ENCODE measurements at regions not wholly inside any gene's neighbourhood (a gene's known extent, or its start where the extent isn't known, plus 50 kb on each side); places are given as distances from the start of the nearest gene placed in this dataset.

GRCh38 chr14:58701156-58701555 lies 63.4 kb downstream of the DACT1 start (continued):
- no peak for TF ChIP-seq TSHZ2 (CRISPR knock-in tag; IDR thresholded peaks at IDR 0.05)
- TF ChIP-seq ZFP3 (CRISPR knock-in tag; IDR thresholded peaks at IDR 0.05), result no peak
- TF ChIP-seq CSRNP3 (CRISPR knock-in tag; IDR thresholded peaks at IDR 0.05), result no peak
- TF ChIP-seq TCF4 (CRISPR knock-in tag; IDR thresholded peaks at IDR 0.05; ENCODE audit: borderline replicate concordance), result no peak
- no peak for TF ChIP-seq SNAI2 (CRISPR knock-in tag; IDR thresholded peaks at IDR 0.05)

DNA sequence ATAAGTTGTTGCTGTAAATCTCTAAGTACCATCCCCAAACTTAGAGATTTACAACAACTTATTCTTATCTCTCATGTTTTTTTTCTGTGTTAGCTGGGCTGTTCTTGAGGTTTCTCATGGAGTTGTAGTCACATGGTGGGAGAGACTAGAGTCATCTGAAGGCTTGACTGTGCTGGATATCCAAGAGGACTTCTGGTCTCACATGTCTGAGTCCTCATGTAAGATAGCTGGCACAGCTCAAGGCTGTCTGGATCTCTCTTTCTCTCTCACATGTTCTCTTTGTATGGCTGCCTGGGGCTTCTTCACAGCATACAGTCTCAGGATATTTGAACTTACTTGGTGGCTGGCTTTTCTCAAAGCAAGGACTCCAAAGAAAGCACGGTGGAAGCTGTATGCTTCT lies 63.8 kb downstream of the DACT1 start:
- no peak for ATAC-seq
- TF ChIP-seq ARNTL (CRISPR knock-in tag; IDR thresholded peaks at IDR 0.05; ENCODE audit: borderline replicate concordance, low read depth) (no peak), TSHZ2 (CRISPR knock-in tag; IDR thresholded peaks at IDR 0.05) (no peak), ZFP30 (CRISPR knock-in tag; IDR thresholded peaks at IDR 0.05) (no peak)
- TF ChIP-seq, protein P1, sequence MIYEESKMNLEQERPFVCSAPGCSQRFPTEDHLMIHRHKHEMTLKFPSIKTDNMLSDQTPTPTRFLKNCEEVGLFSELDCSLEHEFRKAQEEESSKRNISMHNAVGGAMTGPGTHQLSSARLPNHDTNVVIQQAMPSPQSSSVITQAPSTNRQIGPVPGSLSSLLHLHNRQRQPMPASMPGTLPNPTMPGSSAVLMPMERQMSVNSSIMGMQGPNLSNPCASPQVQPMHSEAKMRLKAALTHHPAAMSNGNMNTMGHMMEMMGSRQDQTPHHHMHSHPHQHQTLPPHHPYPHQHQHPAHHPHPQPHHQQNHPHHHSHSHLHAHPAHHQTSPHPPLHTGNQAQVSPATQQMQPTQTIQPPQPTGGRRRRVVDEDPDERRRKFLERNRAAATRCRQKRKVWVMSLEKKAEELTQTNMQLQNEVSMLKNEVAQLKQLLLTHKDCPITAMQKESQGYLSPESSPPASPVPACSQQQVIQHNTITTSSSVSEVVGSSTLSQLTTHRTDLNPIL (CRISPR knock-in tag; IDR thresholded peaks at IDR 0.05; ENCODE audit: low read depth), result no peak

DNA sequence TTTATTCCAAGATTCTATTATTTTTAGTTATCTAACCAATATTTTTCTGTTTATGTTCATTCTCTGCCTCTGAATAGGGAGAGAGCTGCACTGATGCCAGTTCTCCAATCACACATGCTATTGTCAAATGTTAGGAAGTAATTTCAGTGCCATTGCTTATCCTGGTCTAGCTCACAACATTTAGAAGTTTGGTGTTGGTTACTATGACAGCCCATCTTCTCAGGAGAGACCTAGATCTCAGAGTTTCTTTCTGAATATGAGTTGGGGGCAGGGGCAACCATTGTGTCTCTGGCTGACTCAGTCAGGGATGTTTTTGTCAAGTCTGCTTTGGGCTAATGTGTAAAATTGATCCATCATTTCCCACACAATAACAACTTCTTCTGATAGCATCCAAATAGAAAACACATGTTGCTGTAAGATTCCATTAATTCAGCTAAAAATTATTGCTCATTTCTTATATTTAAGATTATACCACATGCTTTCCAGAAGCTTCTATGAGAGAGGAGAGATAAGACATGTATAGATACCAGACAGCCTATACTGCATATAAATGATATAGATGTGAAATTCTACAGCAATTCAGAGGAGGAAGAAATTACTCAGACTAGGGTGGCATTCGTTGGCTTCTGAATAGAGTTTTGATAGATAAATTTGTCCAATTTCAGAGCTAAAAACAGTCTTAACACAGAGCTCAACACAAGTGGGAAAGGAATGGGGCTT lies 64.8 kb downstream of the DACT1 start:
- no peak; the same call in 2 of the 3 replicates for ATAC-seq

GRCh38 chr14:58703161-58703506 lies 65.4 kb downstream of the DACT1 start:
- no peak for TF ChIP-seq ZNF8 (CRISPR knock-in tag; IDR thresholded peaks at IDR 0.05)
- TF ChIP-seq TCF4 (CRISPR knock-in tag; IDR thresholded peaks at IDR 0.05; ENCODE audit: borderline replicate concordance), result no peak
- TF ChIP-seq ZFP30 (CRISPR knock-in tag; IDR thresholded peaks at IDR 0.05), result no peak
- no peak for TF ChIP-seq PPARA (CRISPR knock-in tag; IDR thresholded peaks at IDR 0.05; ENCODE audit: borderline replicate concordance)
- TF ChIP-seq GLIS3 (CRISPR knock-in tag; IDR thresholded peaks at IDR 0.05), result no peak
- TF ChIP-seq ESRRG (CRISPR knock-in tag; IDR thresholded peaks at IDR 0.05), result no peak
- no peak for TF ChIP-seq PATZ1 (CRISPR knock-in tag; IDR thresholded peaks at IDR 0.05; ENCODE audit: borderline replicate concordance)
- TF ChIP-seq SNAI2 (CRISPR knock-in tag; IDR thresholded peaks at IDR 0.05), result no peak
- TF ChIP-seq ZFP3 (CRISPR knock-in tag; IDR thresholded peaks at IDR 0.05), result no peak
- no peak for TF ChIP-seq ISL1 (CRISPR knock-in tag; IDR thresholded peaks at IDR 0.05)
- no peak for TF ChIP-seq CSDC2 (CRISPR knock-in tag; IDR thresholded peaks at IDR 0.05)
- peak; percentile 41; the same call in 1 of the 3 replicates for ATAC-seq

More for the DNA sequence above, 64.8 kb downstream of the DACT1 start:
- TF ChIP-seq TCF4 (CRISPR knock-in tag; IDR thresholded peaks at IDR 0.05; ENCODE audit: borderline replicate concordance) (peak; percentile 62; the same call in 1 of the 2 replicates), PPARA (CRISPR knock-in tag; IDR thresholded peaks at IDR 0.05; ENCODE audit: borderline replicate concordance) (no peak), ZNF8 (CRISPR knock-in tag; IDR thresholded peaks at IDR 0.05) (no peak), TSHZ2 (CRISPR knock-in tag; IDR thresholded peaks at IDR 0.05) (no peak)
